ENCODE measurements at regions not wholly inside any gene's neighbourhood (a gene's known extent, or its start where the extent isn't known, plus 50 kb on each side); places are given as distances from the start of the nearest gene placed in this dataset.
"Not testable (repeated sequence)": the region's sequence is repeated elsewhere in the genome, so short reads cannot be mapped to it uniquely, and the experiment has no call there.

DNA sequence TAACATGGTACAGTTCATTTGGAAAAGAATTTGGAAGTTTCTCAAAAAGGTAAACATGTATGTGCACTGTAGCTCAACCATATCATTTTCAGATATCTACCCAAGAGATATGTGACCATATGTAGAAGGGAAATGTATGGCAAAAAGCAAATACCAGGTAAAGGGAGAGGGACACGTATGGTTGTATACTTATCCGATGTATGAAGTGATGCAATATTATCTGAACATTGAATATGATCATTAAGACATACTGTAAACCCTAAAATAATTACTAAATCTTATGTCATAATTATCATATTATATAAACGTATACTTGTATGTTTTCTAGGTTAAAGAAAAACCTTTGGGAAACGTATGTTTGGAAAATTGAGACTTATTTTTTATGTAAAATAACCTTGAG lies 367.5 kb upstream of the KCND2 start:
- H3K4me3 ChIP-seq = no peak overlapping the region
- H3K36me3 ChIP-seq = no peaks in the 10 kb centered on the region
- intact Hi-C loops (cut with DNase I) = no loop called here
- H3K9me3 ChIP-seq = no peaks in the 10 kb centered on the region
- TF ChIP-seq POLR2AphosphoS5 (IDR thresholded peaks at IDR 0.05; ENCODE audit: insufficient read depth in 1 of 2, low read depth in 1 of 2) (no peak), POLR2A (IDR thresholded peaks at IDR 0.05) (no peak)
- TF ChIP-seq, protein P1, sequence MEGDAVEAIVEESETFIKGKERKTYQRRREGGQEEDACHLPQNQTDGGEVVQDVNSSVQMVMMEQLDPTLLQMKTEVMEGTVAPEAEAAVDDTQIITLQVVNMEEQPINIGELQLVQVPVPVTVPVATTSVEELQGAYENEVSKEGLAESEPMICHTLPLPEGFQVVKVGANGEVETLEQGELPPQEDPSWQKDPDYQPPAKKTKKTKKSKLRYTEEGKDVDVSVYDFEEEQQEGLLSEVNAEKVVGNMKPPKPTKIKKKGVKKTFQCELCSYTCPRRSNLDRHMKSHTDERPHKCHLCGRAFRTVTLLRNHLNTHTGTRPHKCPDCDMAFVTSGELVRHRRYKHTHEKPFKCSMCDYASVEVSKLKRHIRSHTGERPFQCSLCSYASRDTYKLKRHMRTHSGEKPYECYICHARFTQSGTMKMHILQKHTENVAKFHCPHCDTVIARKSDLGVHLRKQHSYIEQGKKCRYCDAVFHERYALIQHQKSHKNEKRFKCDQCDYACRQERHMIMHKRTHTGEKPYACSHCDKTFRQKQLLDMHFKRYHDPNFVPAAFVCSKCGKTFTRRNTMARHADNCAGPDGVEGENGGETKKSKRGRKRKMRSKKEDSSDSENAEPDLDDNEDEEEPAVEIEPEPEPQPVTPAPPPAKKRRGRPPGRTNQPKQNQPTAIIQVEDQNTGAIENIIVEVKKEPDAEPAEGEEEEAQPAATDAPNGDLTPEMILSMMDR (IDR thresholded peaks at IDR 0.05) = no peak
- no peak for DNase-seq (ENCODE audit: extremely low spot score in 2 of 2)
- no peaks in the 10 kb centered on the region for H3K4me1 ChIP-seq
- no peaks in the 10 kb centered on the region for H3K27me3 ChIP-seq
- H3K27ac ChIP-seq = no peak overlapping the region

DNA sequence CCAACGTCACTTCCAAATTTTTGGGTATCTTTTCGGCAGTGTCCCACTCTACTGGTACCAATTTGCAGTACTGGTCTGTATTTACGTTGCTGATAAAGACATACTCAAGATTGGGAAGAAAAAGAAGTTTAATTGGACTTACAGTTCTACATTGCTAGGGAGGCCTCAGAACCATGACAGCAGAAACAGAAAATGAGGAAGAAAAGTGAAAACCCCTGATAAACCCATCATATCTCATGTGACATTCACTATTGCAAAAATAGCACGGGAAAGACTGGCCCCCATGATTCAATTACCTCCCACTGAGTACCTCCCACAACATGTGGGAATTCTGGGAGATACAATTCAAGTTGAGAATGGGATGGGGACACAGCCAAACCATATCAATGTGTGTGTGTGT lies 364.0 kb upstream of the KCND2 start:
- H3K36me3 ChIP-seq = no peaks in the 10 kb centered on the region
- no peaks in the 10 kb centered on the region for H3K27me3 ChIP-seq
- H3K4me1 ChIP-seq = no peaks in the 10 kb centered on the region
- no peak overlapping the region for H3K27ac ChIP-seq
- no peak overlapping the region for H3K4me3 ChIP-seq
- no peaks in the 10 kb centered on the region for H3K9me3 ChIP-seq
- no peak for DNase-seq (ENCODE audit: extremely low spot score in 2 of 2)
- no peak for TF ChIP-seq POLR2AphosphoS5 (IDR thresholded peaks at IDR 0.05; ENCODE audit: insufficient read depth in 1 of 2, low read depth in 1 of 2)
- TF ChIP-seq, protein P1 (IDR thresholded peaks at IDR 0.05) = no peak
- TF ChIP-seq POLR2A (IDR thresholded peaks at IDR 0.05) = no peak
- intact Hi-C loops (cut with DNase I) = no loop called here

DNA sequence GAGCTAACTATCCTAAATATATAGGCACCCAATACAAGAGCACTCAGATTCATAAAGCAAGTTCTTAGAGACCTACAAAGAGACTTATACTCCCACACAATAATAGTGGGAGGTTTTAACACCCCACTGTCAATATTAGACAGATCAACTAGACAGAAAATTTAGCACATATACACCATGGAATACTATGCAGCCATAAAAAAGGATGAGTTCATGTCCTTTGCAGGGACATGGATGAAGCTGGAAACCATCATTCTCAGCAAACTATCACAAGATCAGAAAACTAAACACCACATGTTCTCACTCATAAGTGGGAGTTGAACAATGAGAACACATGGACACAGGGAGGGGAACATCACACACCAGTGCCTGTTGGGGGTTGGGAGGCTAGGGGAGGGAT lies 358.9 kb upstream of the KCND2 start:
- H3K4me3 ChIP-seq; H3K27ac ChIP-seq; H3K9me3 ChIP-seq; DNase-seq (ENCODE audit: extremely low spot score in 2 of 2); intact Hi-C loops (cut with DNase I); H3K4me1 ChIP-seq; H3K36me3 ChIP-seq; H3K27me3 ChIP-seq: not testable (repeated sequence)

DNA sequence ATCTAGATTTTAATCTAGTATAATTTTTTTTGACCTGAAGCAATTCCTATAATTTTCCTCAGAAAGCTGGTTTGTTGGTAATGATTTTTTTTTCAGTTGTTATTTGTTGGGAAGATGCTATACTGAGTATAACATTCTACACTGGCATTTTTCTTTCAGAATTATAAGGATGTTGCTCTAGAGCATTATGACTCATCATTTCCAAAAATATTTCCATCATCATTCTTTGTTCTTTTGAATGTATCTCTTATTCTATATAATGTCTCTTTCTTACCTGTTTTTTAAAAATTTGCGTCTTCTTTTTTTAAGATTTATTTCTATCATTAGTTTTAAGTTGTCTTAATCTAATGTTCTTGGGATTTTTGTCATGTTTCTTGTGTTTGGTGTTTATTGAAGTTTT lies 356.5 kb upstream of the KCND2 start:
- H3K4me1 ChIP-seq = no peaks in the 10 kb centered on the region
- H3K4me3 ChIP-seq = no peak overlapping the region
- DNase-seq (ENCODE audit: extremely low spot score in 2 of 2) = no peak
- H3K27me3 ChIP-seq = no peaks in the 10 kb centered on the region
- no peaks in the 10 kb centered on the region for H3K9me3 ChIP-seq
- H3K27ac ChIP-seq = no peak overlapping the region
- H3K36me3 ChIP-seq = no peaks in the 10 kb centered on the region
- intact Hi-C loops (cut with DNase I) = no loop called here
- TF ChIP-seq POLR2A (IDR thresholded peaks at IDR 0.05) = no peak
- TF ChIP-seq, protein P1 (IDR thresholded peaks at IDR 0.05) = no peak
- TF ChIP-seq POLR2AphosphoS5 (IDR thresholded peaks at IDR 0.05; ENCODE audit: insufficient read depth in 1 of 2, low read depth in 1 of 2) = no peak

DNA sequence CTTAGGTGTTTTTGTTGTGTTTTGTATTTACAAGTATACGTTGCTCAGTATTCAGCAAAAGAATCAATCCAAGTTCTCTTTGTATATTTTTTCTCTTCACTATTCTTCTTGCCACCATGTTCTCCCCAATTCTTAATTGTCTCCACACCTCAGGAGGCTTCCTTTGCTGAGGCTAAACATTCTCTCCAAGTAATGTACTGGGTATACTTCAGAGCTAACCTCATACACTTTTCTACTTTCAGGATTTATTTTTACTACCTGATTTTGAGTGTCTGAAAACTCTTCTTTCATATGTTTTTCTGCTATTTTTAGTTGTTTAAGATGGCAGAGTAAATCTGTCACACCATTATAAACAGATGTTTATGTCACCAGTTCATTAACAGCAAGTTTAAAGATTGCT lies 354.8 kb upstream of the KCND2 start:
- H3K36me3 ChIP-seq = no peaks in the 10 kb centered on the region
- H3K9me3 ChIP-seq = no peaks in the 10 kb centered on the region
- intact Hi-C loops (cut with DNase I) = no loop called here
- H3K4me1 ChIP-seq = no peaks in the 10 kb centered on the region
- H3K27me3 ChIP-seq = no peaks in the 10 kb centered on the region
- H3K27ac ChIP-seq = no peak overlapping the region
- DNase-seq (ENCODE audit: extremely low spot score in 2 of 2) = no peak
- H3K4me3 ChIP-seq = no peak overlapping the region
- no peak for TF ChIP-seq POLR2AphosphoS5 (IDR thresholded peaks at IDR 0.05; ENCODE audit: insufficient read depth in 1 of 2, low read depth in 1 of 2)

DNA sequence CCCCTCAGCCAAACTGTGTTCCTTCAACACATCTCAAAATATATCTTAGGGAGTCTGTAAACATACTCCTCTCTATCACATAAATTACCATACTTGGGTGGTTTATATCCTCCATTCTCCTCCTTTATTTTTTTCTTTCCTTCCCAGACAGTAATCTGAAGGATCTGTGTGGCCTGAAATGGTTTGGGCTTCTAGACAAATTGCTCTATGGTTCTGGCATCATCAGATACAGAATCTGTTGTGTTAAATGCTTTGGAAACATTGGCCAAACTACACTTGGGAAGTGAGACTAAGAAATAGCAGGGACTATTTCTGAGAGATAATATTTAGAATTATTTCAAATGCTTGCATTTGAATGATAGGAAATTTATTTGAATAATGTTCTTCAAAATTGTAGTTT lies 353.0 kb upstream of the KCND2 start:
- intact Hi-C loops (cut with DNase I) = loop anchor here (10.0 kb wide), 1 partner anchor 355 kb away; the partner anchor contains the start of gene KCND2
- no peak for DNase-seq (ENCODE audit: extremely low spot score in 2 of 2)

More for the DNA sequence above, 353.0 kb upstream of the KCND2 start:
- Histone ChIP-seq H3K9me3 (no peaks in the 10 kb centered on the region), H3K27ac (no peak overlapping the region), H3K36me3 (no peaks in the 10 kb centered on the region), H3K4me1 (no peaks in the 10 kb centered on the region), H3K27me3 (no peaks in the 10 kb centered on the region), H3K4me3 (no peak overlapping the region)
- no peak for TF ChIP-seq POLR2AphosphoS5 (IDR thresholded peaks at IDR 0.05; ENCODE audit: insufficient read depth in 1 of 2, low read depth in 1 of 2)
- TF ChIP-seq POLR2A (IDR thresholded peaks at IDR 0.05) = no peak
- TF ChIP-seq, protein P1 (IDR thresholded peaks at IDR 0.05) = no peak

All from vagina (tissue), 2 donors.